Astrocyte of the spinal cord (primary cell): ENCODE measurements at regions not wholly inside any gene's neighbourhood (a gene's known extent, or its start where the extent isn't known, plus 50 kb on each side); places are given as distances from the start of the nearest gene placed in this dataset.

ENCODE experiments used
- DNase-seq: peaks from one replicate; pipeline ENCODE4 v3.0.0; 2011; ENCODE audit warnings: low read depth, low spot score
- H3K4me3 ChIP-seq: 2 replicates; pipeline ENCODE4 v1.5.1; 2011; ENCODE audit warnings: low read depth, mild to moderate bottlenecking, low read length, moderate library complexity
- CTCF ChIP-seq: IDR thresholded peaks from 2 replicates; pipeline ENCODE4 v1.5.1; 2012; ENCODE audit warnings: low read depth, mild to moderate bottlenecking, low read length, inconsistent platforms
- in situ Hi-C: cut with HindIII; loops from 2 replicates; pipeline ENCODE4 v1.10.0; 2017; ENCODE audit warnings: low sequenced_read_pairs

- in situ Hi-C loops = no loop called here
- DNase-seq = peak; percentile 47
- TF ChIP-seq CTCF = no peak
- H3K4me3 ChIP-seq = no peak overlapping the region
These were observed 52.5 kb downstream of the KCNF1 start for GRCh38 chr2:10964052-10964790.

- in situ Hi-C loops = no loop called here
- TF ChIP-seq CTCF = no peak
- DNase-seq = no peak
- H3K4me3 ChIP-seq = no peak overlapping the region
These were observed 53.6 kb downstream of the KCNF1 start for GRCh38 chr2:10965241-10965843.

DNA sequence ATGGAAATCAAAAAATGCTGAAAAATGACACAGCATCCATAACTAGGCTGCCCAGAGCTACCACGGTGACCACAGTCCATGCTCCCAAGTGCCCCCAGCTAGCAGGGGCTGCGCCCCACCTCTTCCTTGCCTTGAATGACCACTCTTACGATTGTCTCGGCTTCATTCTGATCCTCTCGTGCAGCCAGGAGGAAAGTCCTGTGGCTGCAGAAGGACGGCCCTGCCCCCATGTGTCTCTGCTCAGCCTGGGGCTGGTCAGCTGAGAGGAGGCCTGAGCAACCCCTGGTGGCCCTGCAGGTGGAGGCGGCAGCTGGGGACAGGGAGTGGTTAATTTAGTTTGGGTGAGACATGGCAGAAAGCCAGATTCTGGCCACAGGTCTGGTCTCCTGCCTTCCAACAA lies 54.3 kb downstream of the KCNF1 start:
- DNase-seq = no peak
- no peak overlapping the region for H3K4me3 ChIP-seq
- in situ Hi-C loops = no loop called here
- TF ChIP-seq CTCF = no peak

- in situ Hi-C loops = no loop called here
- TF ChIP-seq CTCF = no peak
- DNase-seq = no peak
- no peak overlapping the region for H3K4me3 ChIP-seq
These were observed 55.0 kb downstream of the KCNF1 start for GRCh38 chr2:10966741-10967140.

DNA sequence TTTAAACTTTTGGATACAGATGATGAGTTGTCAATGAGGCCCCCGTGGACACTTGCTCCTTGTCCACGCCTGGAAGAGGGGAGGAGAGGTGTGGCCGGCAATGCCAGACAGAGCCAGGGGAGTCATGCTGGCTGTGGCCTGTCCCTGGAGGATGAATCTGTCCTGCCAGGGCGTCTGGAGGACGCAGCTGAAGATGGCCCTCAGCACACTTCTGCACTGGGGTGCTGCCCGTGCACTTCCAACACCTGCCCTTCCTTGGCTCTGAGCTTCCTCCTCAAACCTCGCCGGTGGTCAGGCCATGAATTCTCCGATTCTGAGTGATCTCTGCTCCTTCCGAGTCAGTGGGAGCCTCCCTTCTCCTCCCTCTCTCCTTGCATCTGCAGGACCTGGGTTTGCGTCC lies 56.4 kb downstream of the KCNF1 start:
- no peak for TF ChIP-seq CTCF
- H3K4me3 ChIP-seq = no peak overlapping the region
- DNase-seq = no peak
- in situ Hi-C loops = no loop called here

DNA sequence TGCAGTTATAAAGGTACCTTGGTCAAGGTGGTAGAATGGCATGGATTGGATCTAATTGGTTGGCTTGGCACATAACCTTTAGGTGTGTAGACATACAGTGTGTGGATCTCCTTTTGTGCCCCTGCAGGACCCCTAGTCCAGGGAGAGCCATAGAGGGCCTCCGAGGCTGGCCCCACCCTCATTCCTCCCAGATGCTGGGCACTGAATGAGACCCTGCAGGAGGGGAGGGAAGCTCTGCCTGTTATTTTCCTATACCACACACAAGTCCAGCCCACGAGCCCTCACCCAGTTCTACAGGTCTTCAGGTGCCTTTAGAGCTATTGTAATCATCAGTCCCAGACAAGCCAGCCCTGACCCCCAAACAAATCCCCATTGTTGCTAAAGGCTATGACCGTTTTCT lies 58.9 kb downstream of the KCNF1 start:
- no peak overlapping the region for H3K4me3 ChIP-seq
- no peak for TF ChIP-seq CTCF
- in situ Hi-C loops = no loop called here
- no peak for DNase-seq
